ENCODE measurements at regions not wholly inside any gene's neighbourhood (a gene's known extent, or its start where the extent isn't known, plus 50 kb on each side); places are given as distances from the start of the nearest gene placed in this dataset.

GRCh38 chr12:82009524-82009923 lies 250.4 kb upstream of the PPFIA2 start:
- no peak overlapping the region for H3K27ac ChIP-seq (ENCODE audit: low read length)
- H3K4me3 ChIP-seq (ENCODE audit: low read length) = no peak overlapping the region
- no CpG with 5 or more reads among the region's 2 CpGs for WGBS (ENCODE audit: insufficient coverage, insufficient read length)

DNA sequence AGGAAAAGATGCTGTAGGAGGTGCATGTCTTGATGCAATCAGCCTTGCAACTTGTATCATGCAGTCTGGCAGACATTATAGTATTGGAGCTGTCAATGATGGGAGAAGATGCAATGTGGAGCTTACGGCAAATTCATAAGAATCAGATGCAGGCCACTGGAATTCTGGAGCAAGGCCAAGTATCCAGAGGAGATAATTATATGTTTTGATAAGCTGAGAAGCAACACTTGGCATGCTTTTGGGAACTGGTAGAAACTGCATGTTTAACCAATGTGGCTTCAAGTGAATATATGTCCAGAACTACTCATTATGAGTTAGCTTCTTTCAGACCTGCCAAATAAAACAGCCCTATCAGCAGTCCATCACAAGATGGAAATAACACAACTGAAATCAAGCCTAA lies 249.1 kb upstream of the PPFIA2 start:
- H3K27ac ChIP-seq (ENCODE audit: low read length) = no peak overlapping the region
- no peaks in the 10 kb centered on the region for H3K36me3 ChIP-seq (ENCODE audit: control insufficient read depth, insufficient read depth, low read length)
- no peaks in the 10 kb centered on the region for H3K27me3 ChIP-seq (ENCODE audit: control insufficient read depth, insufficient read depth, low read length)
- no peak overlapping the region for H3K4me3 ChIP-seq (ENCODE audit: low read length)
- no peaks in the 10 kb centered on the region for H3K4me1 ChIP-seq (ENCODE audit: control insufficient read depth, insufficient read depth, low read length)
- no peak for DNase-seq (ENCODE audit: low read depth, low spot score)
- no CpG with 5 or more reads among the region's 1 CpG for WGBS (ENCODE audit: insufficient coverage, insufficient read length)
- no peaks in the 10 kb centered on the region for H3K9me3 ChIP-seq (ENCODE audit: control insufficient read depth, insufficient read depth, low read length)

More at GRCh38 chr12:82009524-82009923, 250.4 kb upstream of the PPFIA2 start:
- Histone ChIP-seq H3K9me3 (ENCODE audit: control insufficient read depth, insufficient read depth, low read length) (no peaks in the 10 kb centered on the region), H3K36me3 (ENCODE audit: control insufficient read depth, insufficient read depth, low read length) (no peaks in the 10 kb centered on the region), H3K27me3 (ENCODE audit: control insufficient read depth, insufficient read depth, low read length) (no peaks in the 10 kb centered on the region), H3K4me1 (ENCODE audit: control insufficient read depth, insufficient read depth, low read length) (no peaks in the 10 kb centered on the region)
- DNase-seq (ENCODE audit: low read depth, low spot score) = no peak

GRCh38 chr12:81998761-81999378 lies 239.7 kb upstream of the PPFIA2 start:
- Histone ChIP-seq H3K4me3 (ENCODE audit: low read length) (no peak overlapping the region), H3K9me3 (ENCODE audit: control insufficient read depth, insufficient read depth, low read length) (no peaks in the 10 kb centered on the region), H3K36me3 (ENCODE audit: control insufficient read depth, insufficient read depth, low read length) (no peaks in the 10 kb centered on the region), H3K4me1 (ENCODE audit: control insufficient read depth, insufficient read depth, low read length) (no peaks in the 10 kb centered on the region), H3K27ac (ENCODE audit: low read length) (no peak overlapping the region), H3K27me3 (ENCODE audit: control insufficient read depth, insufficient read depth, low read length) (no peaks in the 10 kb centered on the region)
- WGBS (ENCODE audit: insufficient coverage, insufficient read length) = no CpG with 5 or more reads among the region's 2 CpGs
- no peak for DNase-seq (ENCODE audit: low read depth, low spot score)

- peak; percentile 37 for DNase-seq (ENCODE audit: low read depth, low spot score)
- Histone ChIP-seq H3K4me1 (ENCODE audit: control insufficient read depth, insufficient read depth, low read length) (0 out of 2 replicates have a peak, but pooled peaks cover 1% of the 10 kb centered on the region), H3K27ac (ENCODE audit: low read length) (no peak overlapping the region), H3K9me3 (ENCODE audit: control insufficient read depth, insufficient read depth, low read length) (no peaks in the 10 kb centered on the region), H3K27me3 (ENCODE audit: control insufficient read depth, insufficient read depth, low read length) (no peaks in the 10 kb centered on the region), H3K4me3 (ENCODE audit: low read length) (no peak overlapping the region), H3K36me3 (ENCODE audit: control insufficient read depth, insufficient read depth, low read length) (no peaks in the 10 kb centered on the region)
- no CpG with 5 or more reads among the region's 2 CpGs for WGBS (ENCODE audit: insufficient coverage, insufficient read length)
Measured at GRCh38 chr12:81992461-81992860, 233.3 kb upstream of the PPFIA2 start.

GRCh38 chr12:81991868-81992267 lies 232.7 kb upstream of the PPFIA2 start:
- Histone ChIP-seq H3K27me3 (ENCODE audit: control insufficient read depth, insufficient read depth, low read length) (no peaks in the 10 kb centered on the region), H3K4me3 (ENCODE audit: low read length) (no peak overlapping the region), H3K9me3 (ENCODE audit: control insufficient read depth, insufficient read depth, low read length) (no peaks in the 10 kb centered on the region), H3K4me1 (ENCODE audit: control insufficient read depth, insufficient read depth, low read length) (0 out of 2 replicates have a peak, but pooled peaks cover 1% of the 10 kb centered on the region), H3K36me3 (ENCODE audit: control insufficient read depth, insufficient read depth, low read length) (no peaks in the 10 kb centered on the region), H3K27ac (ENCODE audit: low read length) (no peak overlapping the region)
- DNase-seq (ENCODE audit: low read depth, low spot score) = no peak

DNA sequence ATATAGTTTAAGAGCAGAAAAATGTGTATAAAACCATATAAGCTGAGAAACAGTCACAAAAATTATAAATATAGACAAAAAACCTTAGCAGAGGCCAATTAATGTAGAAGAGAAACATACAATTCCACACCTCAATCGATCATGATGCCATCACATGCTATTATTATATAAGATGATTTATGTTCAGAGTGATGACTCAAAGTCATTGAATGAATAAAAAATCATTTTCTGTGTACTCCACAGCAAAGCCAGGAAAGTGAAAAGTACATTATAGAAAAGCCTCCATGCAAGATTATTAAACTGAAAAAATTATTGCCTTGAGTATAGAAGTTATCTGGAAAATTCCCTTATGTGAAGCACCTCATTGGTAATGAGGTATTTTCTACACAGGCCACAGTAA lies 229.2 kb upstream of the PPFIA2 start:
- Histone ChIP-seq H3K4me3 (ENCODE audit: low read length) (no peak overlapping the region), H3K27me3 (ENCODE audit: control insufficient read depth, insufficient read depth, low read length) (no peaks in the 10 kb centered on the region), H3K27ac (ENCODE audit: low read length) (no peak overlapping the region), H3K36me3 (ENCODE audit: control insufficient read depth, insufficient read depth, low read length) (no peaks in the 10 kb centered on the region), H3K9me3 (ENCODE audit: control insufficient read depth, insufficient read depth, low read length) (no peaks in the 10 kb centered on the region), H3K4me1 (ENCODE audit: control insufficient read depth, insufficient read depth, low read length) (0 out of 2 replicates have a peak, but pooled peaks cover 1% of the 10 kb centered on the region)
- no CpG with 5 or more reads among the region's 1 CpG for WGBS (ENCODE audit: insufficient coverage, insufficient read length)
- no peak for DNase-seq (ENCODE audit: low read depth, low spot score)

DNA sequence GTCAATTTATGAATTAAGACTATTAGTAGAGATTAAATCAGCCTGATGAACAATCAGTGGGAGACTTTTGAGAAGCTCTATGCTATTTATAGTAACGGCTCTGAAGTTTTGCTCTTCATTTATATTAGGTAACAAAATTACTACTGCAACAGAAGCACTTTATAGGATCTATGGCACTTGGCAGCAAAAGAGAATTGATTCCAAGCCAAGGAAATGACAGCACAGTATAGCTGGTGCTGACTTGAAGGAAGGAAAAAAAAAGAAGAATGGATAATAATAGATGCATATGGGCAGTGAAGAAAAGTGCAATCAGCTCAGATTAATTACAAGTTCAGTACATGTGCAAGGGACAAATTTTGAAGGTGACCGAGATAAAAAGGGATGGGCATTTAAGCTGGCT lies 228.2 kb upstream of the PPFIA2 start:
- 0 out of 2 replicates have a peak, but pooled peaks cover 1% of the 10 kb centered on the region for H3K4me1 ChIP-seq (ENCODE audit: control insufficient read depth, insufficient read depth, low read length)
- no CpG with 5 or more reads among the region's 2 CpGs for WGBS (ENCODE audit: insufficient coverage, insufficient read length)
- DNase-seq (ENCODE audit: low read depth, low spot score) = no peak
- no peak overlapping the region for H3K27ac ChIP-seq (ENCODE audit: low read length)
- no peaks in the 10 kb centered on the region for H3K27me3 ChIP-seq (ENCODE audit: control insufficient read depth, insufficient read depth, low read length)
- H3K9me3 ChIP-seq (ENCODE audit: control insufficient read depth, insufficient read depth, low read length) = no peaks in the 10 kb centered on the region
- no peak overlapping the region for H3K4me3 ChIP-seq (ENCODE audit: low read length)
- H3K36me3 ChIP-seq (ENCODE audit: control insufficient read depth, insufficient read depth, low read length) = no peaks in the 10 kb centered on the region

DNA sequence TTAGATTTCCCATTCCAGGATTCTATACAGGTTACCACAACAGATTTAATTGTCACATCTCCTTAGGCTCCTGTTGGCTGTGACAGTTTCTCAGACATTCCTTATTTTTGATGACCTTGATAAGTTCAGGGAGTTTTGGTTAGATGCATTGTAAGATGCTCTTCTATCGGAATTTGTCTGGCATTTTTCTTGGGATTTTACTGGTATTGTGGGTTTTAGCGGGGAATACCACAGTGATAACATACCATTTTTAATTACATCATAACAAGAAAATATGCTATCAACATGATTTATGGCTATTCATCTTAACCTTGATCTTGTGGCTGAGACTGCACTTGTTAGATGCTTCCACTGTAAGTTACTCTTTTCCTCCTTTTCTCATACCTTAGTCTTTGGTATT lies 217.5 kb upstream of the PPFIA2 start:
- no peaks in the 10 kb centered on the region for H3K9me3 ChIP-seq (ENCODE audit: control insufficient read depth, insufficient read depth, low read length)
- H3K4me3 ChIP-seq (ENCODE audit: low read length) = no peak overlapping the region
- no peaks in the 10 kb centered on the region for H3K36me3 ChIP-seq (ENCODE audit: control insufficient read depth, insufficient read depth, low read length)
- no peaks in the 10 kb centered on the region for H3K4me1 ChIP-seq (ENCODE audit: control insufficient read depth, insufficient read depth, low read length)
- H3K27me3 ChIP-seq (ENCODE audit: control insufficient read depth, insufficient read depth, low read length) = no peaks in the 10 kb centered on the region
- no peak overlapping the region for H3K27ac ChIP-seq (ENCODE audit: low read length)
- no CpG with 5 or more reads among the region's 2 CpGs for WGBS (ENCODE audit: insufficient coverage, insufficient read length)
- no peak for DNase-seq (ENCODE audit: low read depth, low spot score)

- Histone ChIP-seq H3K4me1 (ENCODE audit: control insufficient read depth, insufficient read depth, low read length) (no peaks in the 10 kb centered on the region), H3K9me3 (ENCODE audit: control insufficient read depth, insufficient read depth, low read length) (no peaks in the 10 kb centered on the region), H3K4me3 (ENCODE audit: low read length) (no peak overlapping the region), H3K36me3 (ENCODE audit: control insufficient read depth, insufficient read depth, low read length) (no peaks in the 10 kb centered on the region), H3K27ac (ENCODE audit: low read length) (no peak overlapping the region), H3K27me3 (ENCODE audit: control insufficient read depth, insufficient read depth, low read length) (no peaks in the 10 kb centered on the region)
- DNase-seq (ENCODE audit: low read depth, low spot score) = no peak
Measured at GRCh38 chr12:81974762-81975161, 215.6 kb upstream of the PPFIA2 start.

GRCh38 chr12:81968421-81968820 lies 209.3 kb upstream of the PPFIA2 start:
- DNase-seq (ENCODE audit: low read depth, low spot score) = no peak
- Histone ChIP-seq H3K36me3 (ENCODE audit: control insufficient read depth, insufficient read depth, low read length) (no peaks in the 10 kb centered on the region), H3K27me3 (ENCODE audit: control insufficient read depth, insufficient read depth, low read length) (no peaks in the 10 kb centered on the region), H3K27ac (ENCODE audit: low read length) (no peak overlapping the region), H3K9me3 (ENCODE audit: control insufficient read depth, insufficient read depth, low read length) (no peaks in the 10 kb centered on the region), H3K4me1 (ENCODE audit: control insufficient read depth, insufficient read depth, low read length) (no peaks in the 10 kb centered on the region), H3K4me3 (ENCODE audit: low read length) (no peak overlapping the region)
- WGBS (ENCODE audit: insufficient coverage, insufficient read length) = no CpG with 5 or more reads among the region's 5 CpGs

DNA sequence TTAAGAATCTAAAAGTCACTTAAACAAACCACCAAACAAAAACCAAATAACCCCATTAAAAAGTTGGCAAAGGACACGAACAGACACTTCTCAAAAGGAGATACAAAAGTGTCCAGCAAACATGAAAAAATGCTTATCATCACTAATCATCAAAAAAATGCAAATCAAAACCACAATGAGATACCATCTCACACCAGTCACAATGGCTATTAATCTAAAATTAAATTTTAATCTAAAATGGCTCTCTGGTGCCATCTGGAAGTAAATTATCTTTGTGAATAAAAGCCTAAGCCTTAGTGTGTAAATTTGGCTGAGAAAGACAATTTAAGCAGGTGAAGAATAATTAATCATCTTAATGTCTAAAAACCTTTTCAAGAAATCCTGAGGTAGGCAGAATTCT lies 204.5 kb upstream of the PPFIA2 start:
- Histone ChIP-seq H3K9me3 (ENCODE audit: control insufficient read depth, insufficient read depth, low read length) (no peaks in the 10 kb centered on the region), H3K4me3 (ENCODE audit: low read length) (no peak overlapping the region), H3K36me3 (ENCODE audit: control insufficient read depth, insufficient read depth, low read length) (no peaks in the 10 kb centered on the region), H3K27ac (ENCODE audit: low read length) (no peak overlapping the region), H3K27me3 (ENCODE audit: control insufficient read depth, insufficient read depth, low read length) (no peaks in the 10 kb centered on the region), H3K4me1 (ENCODE audit: control insufficient read depth, insufficient read depth, low read length) (no peaks in the 10 kb centered on the region)
- no peak for DNase-seq (ENCODE audit: low read depth, low spot score)
- no CpG with 5 or more reads among the region's 1 CpG for WGBS (ENCODE audit: insufficient coverage, insufficient read length)

Measured in iPS DF 6.9 (cell line).